K562 (cell line): ENCODE measurements at regions not wholly inside any gene's neighbourhood (a gene's known extent, or its start where the extent isn't known, plus 50 kb on each side); places are given as distances from the start of the nearest gene placed in this dataset.

Source experiments
- ATAC-seq: fragments of 200-7000 bp; cut with Tn5 transposase; 3 replicates; pipeline ENCODE4 v1.9.1; 2020; ENCODE audit warnings: moderate library complexity
- BruUV-seq: library from RNA; stranded (reverse); fragments of 400-500 nt; replicated peaks from 2 replicates; lab custom pipeline; 2021; lab: Mats Ljungman, UMichigan
- CTCF ChIA-PET: fragments of 300-600 bp; formaldehyde crosslinking; extraction: SDS; loops from one replicate; lab custom pipeline; 2021; ENCODE audit warnings: low intra/inter-chr PET ratio; lab: Yijun Ruan, JAX
- POLR2A ChIA-PET: fragments of 300-600, 350-650 bp; sonication (Branson Sonifier 250); formaldehyde crosslinking; extraction: SDS; loops from one replicate; lab custom pipeline; 2021; ENCODE audit warnings: antibody characterized with exemption, inconsistent platforms; lab: Yijun Ruan, JAX
- DNase-seq, 4 experiments: peaks; one replicate each; pipeline versions ENCODE4 v3.0.0 to v3.0.0-alpha.2; 2011 to 2018; ENCODE audit warnings: low spot score in 3 of 4, mixed read lengths in 3 of 4; ENCODE audit errors: extremely low read depth in 1 of 4
- FAIRE-seq: peaks from 2 replicates; lab custom pipeline; 2011; peaks lifted over from hg19 to GRCh38; lab: Jason Lieb, UNC
- H2AFZ ChIP-seq: 2 replicates; pipeline ENCODE4 v1.6.0; 2011; ENCODE audit warnings: low read depth, low read length, control low read depth, inconsistent platforms
- H3K27ac ChIP-seq: fragments of 200-600 bp; 3 replicates; pipeline ENCODE4 v1.8.0; 2011; ENCODE audit warnings: low read depth, mild to moderate bottlenecking, control low read depth, inconsistent platforms, low read length, moderate library complexity, mixed read lengths; ENCODE audit errors: extremely low read depth
- H3K27me3 ChIP-seq, 2 experiments: fragments of 300-600 bp in 1 of 2; 2 replicates in 1 of 2; 3 replicates in 1 of 2; pipeline versions ENCODE4 v1.6.0 to v1.8.0; 2011; ENCODE audit warnings: inconsistent platforms in 2 of 2, low read length in 2 of 2, mild to moderate bottlenecking in 1 of 2, mixed read lengths in 1 of 2, moderate library complexity in 1 of 2; ENCODE audit not compliant: control insufficient read depth in 2 of 2, insufficient read depth in 2 of 2
- H3K36me3 ChIP-seq: fragments of 300-600 bp; 3 replicates; pipeline ENCODE4 v1.8.0; 2011; ENCODE audit warnings: mild to moderate bottlenecking, low read length, inconsistent platforms; ENCODE audit not compliant: control insufficient read depth, insufficient read depth
- H3K4me1 ChIP-seq, 2 experiments: fragments of 200-600 bp in 1 of 2; replicated peaks in 1 of 2; 2 replicates in 1 of 2; 3 replicates in 1 of 2; pipeline versions ENCODE4 v1.5.1 to v1.8.0; 2011; ENCODE audit warnings: inconsistent platforms in 2 of 2, low read length in 2 of 2, mild to moderate bottlenecking in 1 of 2, mixed read lengths in 1 of 2, moderate library complexity in 1 of 2; ENCODE audit not compliant: control insufficient read depth in 2 of 2, insufficient read depth in 2 of 2
- H3K4me2 ChIP-seq: 2 replicates; pipeline ENCODE4 v1.6.1; 2011; ENCODE audit warnings: low read length, control low read depth, inconsistent platforms, mixed read lengths; ENCODE audit not compliant: insufficient read depth
- H3K4me3 ChIP-seq: fragments of 200-600 bp; sonication (generic), shearing (Covaris generic); 2 replicates; pipeline ENCODE4 v1.5.1; 2016; ENCODE audit warnings: control low read depth, inconsistent platforms
- H3K79me2 ChIP-seq: fragments of 200-600 bp; 3 replicates; pipeline ENCODE4 v1.8.0; 2011; ENCODE audit warnings: low read length, inconsistent platforms; ENCODE audit not compliant: control insufficient read depth, insufficient read depth
- H3K9ac ChIP-seq, 2 experiments: 2 replicates each; pipeline versions ENCODE4 v1.6.0 to v1.6.1; 2011; ENCODE audit warnings: low read depth in 2 of 2, low read length in 2 of 2, control low read depth in 1 of 2, inconsistent platforms in 1 of 2, mild to moderate bottlenecking in 1 of 2, mixed read lengths in 1 of 2; ENCODE audit not compliant: insufficient read depth in 1 of 2
- H3K9me1 ChIP-seq: one replicate; pipeline ENCODE4 v1.6.0; 2011; ENCODE audit warnings: inconsistent platforms, mild to moderate bottlenecking, low read length, moderate library complexity; ENCODE audit not compliant: control insufficient read depth, insufficient read depth
- H3K9me3 ChIP-seq: replicated peaks from 2 replicates; pipeline ENCODE4 v1.5.1; 2011; ENCODE audit warnings: low read depth, low read length, inconsistent platforms; ENCODE audit not compliant: control insufficient read depth, insufficient read depth
- H4K20me1 ChIP-seq: replicated peaks from 2 replicates; pipeline ENCODE4 v1.6.1; 2011; ENCODE audit warnings: low read length, inconsistent platforms, mixed read lengths; ENCODE audit not compliant: control insufficient read depth, insufficient read depth
- ARID2 ChIP-seq: fragments of 450-650 bp; IDR thresholded peaks from 2 replicates; pipeline ENCODE4 v1.6.1; 2017; ENCODE audit warnings: antibody characterized with exemption, mild to moderate bottlenecking
- BACH1 ChIP-seq: fragments of 200-800 bp; sonication (Bioruptor generic); IDR thresholded peaks from 2 replicates; pipeline ENCODE4 v1.6.1; 2016; ENCODE audit warnings: missing genetic modification characterization, missing compliant biosample characterization
- CBX2 ChIP-seq: fragments of 200-600 bp; sonication (generic); IDR thresholded peaks from one replicate; pipeline ENCODE4 v1.6.1; 2012; ENCODE audit warnings: mild to moderate bottlenecking, low read length, inconsistent platforms; ENCODE audit not compliant: insufficient read depth, poor library complexity, severe bottlenecking
- CSDE1 ChIP-seq, 2 experiments: fragments of 450-650 bp; IDR thresholded peaks; 2 replicates each; pipeline ENCODE4 v1.6.1; 2016; ENCODE audit warnings: mild to moderate bottlenecking in 1 of 2
- HNRNPUL1 ChIP-seq: fragments of 200-400 bp; formaldehyde crosslinking; IDR thresholded peaks from 2 replicates; pipeline ENCODE4 v1.6.1; 2017; ENCODE audit warnings: low read length
- PCBP2 ChIP-seq: fragments of 200-400 bp; formaldehyde crosslinking; IDR thresholded peaks from 2 replicates; pipeline ENCODE4 v1.6.1; 2018; ENCODE audit warnings: low read length, low read depth, mild to moderate bottlenecking, moderate library complexity; ENCODE audit not compliant: poor library complexity, severe bottlenecking
- POLR2B ChIP-seq: fragments of 450-650 bp; IDR thresholded peaks from 2 replicates; pipeline ENCODE4 v1.6.1; 2018; ENCODE audit warnings: low read depth; ENCODE audit not compliant: partially characterized antibody
- POLR3G ChIP-seq: IDR thresholded peaks from 2 replicates; pipeline ENCODE4 v1.6.1; 2011; ENCODE audit not compliant: insufficient read length, insufficient replicate concordance; ENCODE audit errors: extremely low read depth
- SMARCA4 ChIP-seq: fragments of 450-650 bp; IDR thresholded peaks from 2 replicates; pipeline ENCODE4 v1.6.1; 2016
- SNRNP70 ChIP-seq: fragments of 200-400 bp; formaldehyde crosslinking; optimal IDR thresholded peaks from 2 replicates; pipeline ENCODE3; 2017; ENCODE audit warnings: low read depth, low read length
- STAT5B ChIP-seq: fragments of 250-450 bp; sonication (Bioruptor Pico); IDR thresholded peaks from 2 replicates; pipeline ENCODE4 v1.8.0; 2021; ENCODE audit warnings: mild to moderate bottlenecking, inconsistent platforms
- ZNF79 ChIP-seq: fragments of 250-450 bp; sonication (Bioruptor Pico); IDR thresholded peaks from 2 replicates; pipeline ENCODE4 v1.4.0; 2020; ENCODE audit warnings: low read depth, mild to moderate bottlenecking, moderate library complexity
- WGBS: fragments of 100-300 bp; shearing (Covaris generic); methylation state at CpG from one replicate; pipeline ENCODE4 v1.1.6; 2016; ENCODE audit warnings: low coverage, mixed read lengths; ENCODE audit not compliant: insufficient coverage; ENCODE audit errors: missing lambda C conversion rate; 5-methylcytosine and 5-hydroxymethylcytosine counted together
- in situ Hi-C: fragments of 300-500 bp; cut with MboI; formaldehyde crosslinking; loops from 4 replicates; pipeline ENCODE4 v1.15.0; 2018; ENCODE audit warnings: inconsistent platforms, mixed read lengths
- intact Hi-C: fragments of 100-400 bp; cut with micrococcal nuclease; formaldehyde crosslinking; loops from 2 replicates; pipeline ENCODE4 v1.14.2; 2022
- TF ChIP-seq, protein P1 (sequence below): fragments of 450-650 bp; IDR thresholded peaks from 2 replicates; pipeline ENCODE4 v1.6.1; 2016
- TF ChIP-seq, protein P2 (sequence below): fragments of 250-450 bp; sonication (Bioruptor Pico); IDR thresholded peaks from 2 replicates; pipeline ENCODE4 v1.8.0; 2021; ENCODE audit warnings: mild to moderate bottlenecking, moderate library complexity
- TF ChIP-seq, protein P3 (sequence below): sonication (generic); formaldehyde crosslinking; IDR thresholded peaks from 2 replicates; pipeline ENCODE4 v1.8.0; 2022; ENCODE audit warnings: mild to moderate bottlenecking, low read depth, missing genetic modification reagents
- TF ChIP-seq, protein P4 (sequence below): fragments of 450-650 bp; IDR thresholded peaks from 2 replicates; pipeline ENCODE4 v1.6.1; 2018; ENCODE audit not compliant: partially characterized antibody

DNA sequence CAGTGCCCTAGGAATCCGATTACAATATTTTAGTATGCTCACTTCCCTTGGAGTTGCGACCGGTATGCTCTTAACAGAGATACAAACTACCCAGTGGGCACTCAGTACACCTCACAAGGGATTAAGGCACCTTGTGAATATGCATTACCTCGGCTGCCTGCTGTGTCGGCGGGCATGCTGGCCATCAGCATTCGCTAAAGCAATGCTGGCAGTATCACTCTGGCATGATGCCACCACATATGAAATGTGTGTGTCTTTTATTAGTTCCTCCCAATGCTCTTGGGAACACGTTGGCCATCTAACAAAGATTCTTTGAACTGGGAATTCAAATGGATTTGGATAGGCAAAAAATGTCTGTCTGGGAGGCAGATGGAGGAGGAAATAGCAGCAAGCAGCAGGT is 67.4 kb upstream of the FOXB1 start:
- intact Hi-C loops (no loop called here), in situ Hi-C loops (no loop called here)
- no TSS peak for BruUV-seq
- H3K79me2 ChIP-seq, result no peaks in the 10 kb centered on the region
- no peak overlapping the region for H3K4me3 ChIP-seq
- POLR2A ChIA-PET, result no interaction called here
- no peaks in the 10 kb centered on the region for H3K9me1 ChIP-seq
- H3K4me2 ChIP-seq, result no peak overlapping the region
- H3K27me3 ChIP-seq, result peaks cover 8 to 13% of the 10 kb centered on the region in 2 experiments; a peak in 3 of 5 replicates
- FAIRE-seq (no peak), DNase-seq (no peak), ATAC-seq (no peak)
- H4K20me1 ChIP-seq, result no peaks in the 10 kb centered on the region
- no peak overlapping the region for H3K9ac ChIP-seq
- H3K36me3 ChIP-seq, result no peaks in the 10 kb centered on the region
- H3K27ac ChIP-seq, result no peak overlapping the region
- no peaks in the 10 kb centered on the region for H3K4me1 ChIP-seq
- WGBS, result 2% methylated on average over 8 of the region's 8 CpGs
- no peak overlapping the region for H2AFZ ChIP-seq
- H3K9me3 ChIP-seq, result no peaks in the 10 kb centered on the region
- CTCF ChIA-PET, result no interaction called here
- TF ChIP-seq, protein P1, sequence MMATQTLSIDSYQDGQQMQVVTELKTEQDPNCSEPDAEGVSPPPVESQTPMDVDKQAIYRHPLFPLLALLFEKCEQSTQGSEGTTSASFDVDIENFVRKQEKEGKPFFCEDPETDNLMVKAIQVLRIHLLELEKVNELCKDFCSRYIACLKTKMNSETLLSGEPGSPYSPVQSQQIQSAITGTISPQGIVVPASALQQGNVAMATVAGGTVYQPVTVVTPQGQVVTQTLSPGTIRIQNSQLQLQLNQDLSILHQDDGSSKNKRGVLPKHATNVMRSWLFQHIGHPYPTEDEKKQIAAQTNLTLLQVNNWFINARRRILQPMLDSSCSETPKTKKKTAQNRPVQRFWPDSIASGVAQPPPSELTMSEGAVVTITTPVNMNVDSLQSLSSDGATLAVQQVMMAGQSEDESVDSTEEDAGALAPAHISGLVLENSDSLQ, result no peak
- TF ChIP-seq SNRNP70, result no peak
- no peak for TF ChIP-seq SMARCA4
- TF ChIP-seq, protein P2, sequence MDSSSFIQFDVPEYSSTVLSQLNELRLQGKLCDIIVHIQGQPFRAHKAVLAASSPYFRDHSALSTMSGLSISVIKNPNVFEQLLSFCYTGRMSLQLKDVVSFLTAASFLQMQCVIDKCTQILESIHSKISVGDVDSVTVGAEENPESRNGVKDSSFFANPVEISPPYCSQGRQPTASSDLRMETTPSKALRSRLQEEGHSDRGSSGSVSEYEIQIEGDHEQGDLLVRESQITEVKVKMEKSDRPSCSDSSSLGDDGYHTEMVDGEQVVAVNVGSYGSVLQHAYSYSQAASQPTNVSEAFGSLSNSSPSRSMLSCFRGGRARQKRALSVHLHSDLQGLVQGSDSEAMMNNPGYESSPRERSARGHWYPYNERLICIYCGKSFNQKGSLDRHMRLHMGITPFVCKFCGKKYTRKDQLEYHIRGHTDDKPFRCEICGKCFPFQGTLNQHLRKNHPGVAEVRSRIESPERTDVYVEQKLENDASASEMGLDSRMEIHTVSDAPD (CRISPR knock-in tag), result no peak
- TF ChIP-seq BACH1 (tag), result no peak
- no peak for TF ChIP-seq CSDE1 (IDR thresholded peaks at IDR 0.05)
- TF ChIP-seq STAT5B (CRISPR knock-in tag), result no peak
- TF ChIP-seq ZNF79, result no peak
- TF ChIP-seq POLR3G, result no peak
- TF ChIP-seq POLR2B, result no peak
- TF ChIP-seq, protein P3, sequence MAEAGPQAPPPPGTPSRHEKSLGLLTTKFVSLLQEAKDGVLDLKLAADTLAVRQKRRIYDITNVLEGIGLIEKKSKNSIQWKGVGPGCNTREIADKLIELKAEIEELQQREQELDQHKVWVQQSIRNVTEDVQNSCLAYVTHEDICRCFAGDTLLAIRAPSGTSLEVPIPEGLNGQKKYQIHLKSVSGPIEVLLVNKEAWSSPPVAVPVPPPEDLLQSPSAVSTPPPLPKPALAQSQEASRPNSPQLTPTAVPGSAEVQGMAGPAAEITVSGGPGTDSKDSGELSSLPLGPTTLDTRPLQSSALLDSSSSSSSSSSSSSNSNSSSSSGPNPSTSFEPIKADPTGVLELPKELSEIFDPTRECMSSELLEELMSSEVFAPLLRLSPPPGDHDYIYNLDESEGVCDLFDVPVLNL, result no peak
- TF ChIP-seq ARID2, result no peak
- no peak for TF ChIP-seq CBX2
- no peak for TF ChIP-seq PCBP2
- no peak for TF ChIP-seq HNRNPUL1
- TF ChIP-seq, protein P4, sequence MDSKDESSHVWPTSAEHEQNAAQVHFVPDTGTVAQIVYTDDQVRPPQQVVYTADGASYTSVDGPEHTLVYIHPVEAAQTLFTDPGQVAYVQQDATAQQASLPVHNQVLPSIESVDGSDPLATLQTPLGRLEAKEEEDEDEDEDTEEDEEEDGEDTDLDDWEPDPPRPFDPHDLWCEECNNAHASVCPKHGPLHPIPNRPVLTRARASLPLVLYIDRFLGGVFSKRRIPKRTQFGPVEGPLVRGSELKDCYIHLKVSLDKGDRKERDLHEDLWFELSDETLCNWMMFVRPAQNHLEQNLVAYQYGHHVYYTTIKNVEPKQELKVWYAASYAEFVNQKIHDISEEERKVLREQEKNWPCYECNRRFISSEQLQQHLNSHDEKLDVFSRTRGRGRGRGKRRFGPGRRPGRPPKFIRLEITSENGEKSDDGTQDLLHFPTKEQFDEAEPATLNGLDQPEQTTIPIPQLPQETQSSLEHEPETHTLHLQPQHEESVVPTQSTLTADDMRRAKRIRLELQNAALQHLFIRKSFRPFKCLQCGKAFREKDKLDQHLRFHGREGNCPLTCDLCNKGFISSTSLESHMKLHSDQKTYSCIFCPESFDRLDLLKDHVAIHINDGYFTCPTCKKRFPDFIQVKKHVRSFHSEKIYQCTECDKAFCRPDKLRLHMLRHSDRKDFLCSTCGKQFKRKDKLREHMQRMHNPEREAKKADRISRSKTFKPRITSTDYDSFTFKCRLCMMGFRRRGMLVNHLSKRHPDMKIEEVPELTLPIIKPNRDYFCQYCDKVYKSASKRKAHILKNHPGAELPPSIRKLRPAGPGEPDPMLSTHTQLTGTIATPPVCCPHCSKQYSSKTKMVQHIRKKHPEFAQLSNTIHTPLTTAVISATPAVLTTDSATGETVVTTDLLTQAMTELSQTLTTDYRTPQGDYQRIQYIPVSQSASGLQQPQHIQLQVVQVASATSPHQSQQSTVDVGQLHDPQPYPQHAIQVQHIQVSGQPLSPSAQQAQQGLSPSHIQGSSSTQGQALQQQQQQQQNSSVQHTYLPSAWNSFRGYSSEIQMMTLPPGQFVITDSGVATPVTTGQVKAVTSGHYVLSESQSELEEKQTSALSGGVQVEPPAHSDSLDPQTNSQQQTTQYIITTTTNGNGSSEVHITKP, result no peak
